ENCODE measurements at regions not wholly inside any gene's neighbourhood (a gene's known extent, or its start where the extent isn't known, plus 50 kb on each side); places are given as distances from the start of the nearest gene placed in this dataset.
"Not testable (repeated sequence)": the region's sequence is repeated elsewhere in the genome, so short reads cannot be mapped to it uniquely, and the experiment has no call there.

GRCh38 chr15:66864871-66865281, 162.8 kb downstream of the SMAD6 start:
- H3K79me2 ChIP-seq (ENCODE audit: low read length): no peaks in the 10 kb centered on the region
- no peak overlapping the region for H3K9ac ChIP-seq (ENCODE audit: low read length)
- no peak for DNase-seq
- H2AFZ ChIP-seq (ENCODE audit: low read length): no peak overlapping the region
- no peaks in the 10 kb centered on the region for H3K9me2 ChIP-seq (replicated peaks; ENCODE audit: insufficient read depth, low read length)
- peaks cover 24% of the 10 kb centered on the region for H3K4me1 ChIP-seq (ENCODE audit: low read length)
- no peak overlapping the region for H3K27ac ChIP-seq (ENCODE audit: low read length)
- no peak overlapping the region for H3K4me3 ChIP-seq (ENCODE audit: low read length)
- no peaks in the 10 kb centered on the region for H3K36me3 ChIP-seq (ENCODE audit: insufficient read depth, low read length)
- no peaks in the 10 kb centered on the region for H3K27me3 ChIP-seq (ENCODE audit: low read length)
- no peaks in the 10 kb centered on the region for H3K9me3 ChIP-seq (ENCODE audit: low read length)
- H3K4me2 ChIP-seq (ENCODE audit: low read depth, low read length, poor library complexity, severe bottlenecking): no peak overlapping the region
- no peaks in the 10 kb centered on the region for H4K20me1 ChIP-seq (ENCODE audit: insufficient read depth, low read depth, low read length)

GRCh38 chr15:66865622-66866611, 163.9 kb downstream of the SMAD6 start:
- H3K27ac ChIP-seq (ENCODE audit: low read length): peak overlapping the region; percentile 73
- H3K9me2 ChIP-seq (replicated peaks; ENCODE audit: insufficient read depth, low read length): no peaks in the 10 kb centered on the region
- peaks cover 24% of the 10 kb centered on the region for H3K4me1 ChIP-seq (ENCODE audit: low read length)
- H3K27me3 ChIP-seq (ENCODE audit: low read length): no peaks in the 10 kb centered on the region
- H3K36me3 ChIP-seq (ENCODE audit: insufficient read depth, low read length): no peaks in the 10 kb centered on the region
- peak overlapping the region; percentile 76 for H2AFZ ChIP-seq (ENCODE audit: low read length)
- peak; percentile 96 for DNase-seq
- no peaks in the 10 kb centered on the region for H3K9me3 ChIP-seq (ENCODE audit: low read length)
- H3K4me2 ChIP-seq (ENCODE audit: low read depth, low read length, poor library complexity, severe bottlenecking): peak overlapping the region; percentile 60
- H4K20me1 ChIP-seq (ENCODE audit: insufficient read depth, low read depth, low read length): no peaks in the 10 kb centered on the region
- H3K9ac ChIP-seq (ENCODE audit: low read length): peak overlapping the region; percentile 48
- no peaks in the 10 kb centered on the region for H3K79me2 ChIP-seq (ENCODE audit: low read length)
- peak overlapping the region; percentile 47 for H3K4me3 ChIP-seq (ENCODE audit: low read length)

- no peak for DNase-seq
- peak overlapping the region; percentile 60 for H3K4me2 ChIP-seq (ENCODE audit: low read depth, low read length, poor library complexity, severe bottlenecking)
- H4K20me1 ChIP-seq (ENCODE audit: insufficient read depth, low read depth, low read length): no peaks in the 10 kb centered on the region
- no peaks in the 10 kb centered on the region for H3K79me2 ChIP-seq (ENCODE audit: low read length)
- H2AFZ ChIP-seq (ENCODE audit: low read length): peak overlapping the region; percentile 76; the same call in 1 of the 2 replicates
- H3K9me3 ChIP-seq (ENCODE audit: low read length): no peaks in the 10 kb centered on the region
- H3K9ac ChIP-seq (ENCODE audit: low read length): peak overlapping the region; percentile 48
- H3K4me3 ChIP-seq (ENCODE audit: low read length): peak overlapping the region; percentile 45
- peaks cover 25% of the 10 kb centered on the region for H3K4me1 ChIP-seq (ENCODE audit: low read length)
- no peaks in the 10 kb centered on the region for H3K36me3 ChIP-seq (ENCODE audit: insufficient read depth, low read length)
- no peaks in the 10 kb centered on the region for H3K9me2 ChIP-seq (replicated peaks; ENCODE audit: insufficient read depth, low read length)
- H3K27ac ChIP-seq (ENCODE audit: low read length): peak overlapping the region; percentile 73
- no peaks in the 10 kb centered on the region for H3K27me3 ChIP-seq (ENCODE audit: low read length)
Observed at GRCh38 chr15:66866656-66867055, 164.6 kb downstream of the SMAD6 start.

GRCh38 chr15:66868918-66869317, 166.9 kb downstream of the SMAD6 start:
- H3K27ac ChIP-seq (ENCODE audit: low read length): no peak overlapping the region
- no peak overlapping the region for H3K4me3 ChIP-seq (ENCODE audit: low read length)
- no peak overlapping the region for H3K4me2 ChIP-seq (ENCODE audit: low read depth, low read length, poor library complexity, severe bottlenecking)
- no peaks in the 10 kb centered on the region for H3K9me2 ChIP-seq (replicated peaks; ENCODE audit: insufficient read depth, low read length)
- H3K27me3 ChIP-seq (ENCODE audit: low read length): no peaks in the 10 kb centered on the region
- H3K9ac ChIP-seq (ENCODE audit: low read length): no peak overlapping the region
- DNase-seq: no peak
- no peak overlapping the region for H2AFZ ChIP-seq (ENCODE audit: low read length)
- H3K36me3 ChIP-seq (ENCODE audit: insufficient read depth, low read length): no peaks in the 10 kb centered on the region
- H3K4me1 ChIP-seq (ENCODE audit: low read length): peaks cover 35% of the 10 kb centered on the region
- no peaks in the 10 kb centered on the region for H3K79me2 ChIP-seq (ENCODE audit: low read length)
- H4K20me1 ChIP-seq (ENCODE audit: insufficient read depth, low read depth, low read length): no peaks in the 10 kb centered on the region
- H3K9me3 ChIP-seq (ENCODE audit: low read length): no peaks in the 10 kb centered on the region

GRCh38 chr15:66870880-66871388, 168.9 kb downstream of the SMAD6 start:
- Histone ChIP-seq H4K20me1 (ENCODE audit: insufficient read depth, low read depth, low read length) (no peaks in the 10 kb centered on the region), H3K4me2 (ENCODE audit: low read depth, low read length, poor library complexity, severe bottlenecking) (no peak overlapping the region), H3K9ac (ENCODE audit: low read length) (no peak overlapping the region), H3K79me2 (ENCODE audit: low read length) (no peaks in the 10 kb centered on the region), H3K4me1 (ENCODE audit: low read length) (peaks cover 46% of the 10 kb centered on the region), H3K4me3 (ENCODE audit: low read length) (no peak overlapping the region), H3K27me3 (ENCODE audit: low read length) (no peaks in the 10 kb centered on the region), H2AFZ (ENCODE audit: low read length) (no peak overlapping the region), H3K9me2 (replicated peaks; ENCODE audit: insufficient read depth, low read length) (no peaks in the 10 kb centered on the region), H3K36me3 (ENCODE audit: insufficient read depth, low read length) (no peaks in the 10 kb centered on the region), H3K27ac (ENCODE audit: low read length) (no peak overlapping the region), H3K9me3 (ENCODE audit: low read length) (no peaks in the 10 kb centered on the region)
- no peak for DNase-seq

- H3K9ac ChIP-seq (ENCODE audit: low read length): no peak overlapping the region
- H3K27me3 ChIP-seq (ENCODE audit: low read length): no peaks in the 10 kb centered on the region
- no peak overlapping the region for H3K4me3 ChIP-seq (ENCODE audit: low read length)
- H3K79me2 ChIP-seq (ENCODE audit: low read length): no peaks in the 10 kb centered on the region
- no peak overlapping the region for H3K27ac ChIP-seq (ENCODE audit: low read length)
- H4K20me1 ChIP-seq (ENCODE audit: insufficient read depth, low read depth, low read length): no peaks in the 10 kb centered on the region
- DNase-seq: peak; percentile 54
- H2AFZ ChIP-seq (ENCODE audit: low read length): no peak overlapping the region
- no peaks in the 10 kb centered on the region for H3K36me3 ChIP-seq (ENCODE audit: insufficient read depth, low read length)
- H3K9me2 ChIP-seq (replicated peaks; ENCODE audit: insufficient read depth, low read length): no peaks in the 10 kb centered on the region
- H3K4me2 ChIP-seq (ENCODE audit: low read depth, low read length, poor library complexity, severe bottlenecking): peak overlapping the region; percentile 37
- H3K4me1 ChIP-seq (ENCODE audit: low read length): peaks cover 48% of the 10 kb centered on the region
- H3K9me3 ChIP-seq (ENCODE audit: low read length): no peaks in the 10 kb centered on the region
Observed at GRCh38 chr15:66872405-66872804, 170.4 kb downstream of the SMAD6 start.

- not testable (repeated sequence) for H3K27me3 ChIP-seq (ENCODE audit: low read length); H3K4me3 ChIP-seq (ENCODE audit: low read length); H3K9me2 ChIP-seq (replicated peaks; ENCODE audit: insufficient read depth, low read length); H4K20me1 ChIP-seq (ENCODE audit: insufficient read depth, low read depth, low read length); H3K9me3 ChIP-seq (ENCODE audit: low read length); H3K4me2 ChIP-seq (ENCODE audit: low read depth, low read length, poor library complexity, severe bottlenecking); H3K36me3 ChIP-seq (ENCODE audit: insufficient read depth, low read length); DNase-seq; H3K79me2 ChIP-seq (ENCODE audit: low read length); H3K9ac ChIP-seq (ENCODE audit: low read length); H2AFZ ChIP-seq (ENCODE audit: low read length); H3K27ac ChIP-seq (ENCODE audit: low read length)
- H3K4me1 ChIP-seq (ENCODE audit: low read length): peaks cover 57% of the 10 kb centered on the region
Observed at GRCh38 chr15:66873331-66873730, 171.3 kb downstream of the SMAD6 start.

- no peak overlapping the region for H2AFZ ChIP-seq (ENCODE audit: low read length)
- H3K4me3 ChIP-seq (ENCODE audit: low read length): no peak overlapping the region
- no peak overlapping the region for H3K4me2 ChIP-seq (ENCODE audit: low read depth, low read length, poor library complexity, severe bottlenecking)
- no peaks in the 10 kb centered on the region for H4K20me1 ChIP-seq (ENCODE audit: insufficient read depth, low read depth, low read length)
- no peaks in the 10 kb centered on the region for H3K36me3 ChIP-seq (ENCODE audit: insufficient read depth, low read length)
- DNase-seq: no peak
- H3K9me3 ChIP-seq (ENCODE audit: low read length): no peaks in the 10 kb centered on the region
- no peaks in the 10 kb centered on the region for H3K27me3 ChIP-seq (ENCODE audit: low read length)
- no peak overlapping the region for H3K9ac ChIP-seq (ENCODE audit: low read length)
- H3K4me1 ChIP-seq (ENCODE audit: low read length): peaks cover 62% of the 10 kb centered on the region
- H3K27ac ChIP-seq (ENCODE audit: low read length): no peak overlapping the region
- H3K9me2 ChIP-seq (replicated peaks; ENCODE audit: insufficient read depth, low read length): no peaks in the 10 kb centered on the region
- no peaks in the 10 kb centered on the region for H3K79me2 ChIP-seq (ENCODE audit: low read length)
Observed at GRCh38 chr15:66873856-66874255, 171.8 kb downstream of the SMAD6 start.

All from Karpas-422 (cell line).